NCI-H2196 treated with DMSO at 0.1 percent for 48 hours (cell line): ENCODE measurements at regions not wholly inside any gene's neighbourhood (a gene's known extent, or its start where the extent isn't known, plus 50 kb on each side); places are given as distances from the start of the nearest gene placed in this dataset.

Source experiments
- DNase-seq: peaks from one replicate; lab custom pipeline; 2025; ENCODE audit not compliant: unreplicated experiment; lab: John Stamatoyannopoulos, UW

DNA sequence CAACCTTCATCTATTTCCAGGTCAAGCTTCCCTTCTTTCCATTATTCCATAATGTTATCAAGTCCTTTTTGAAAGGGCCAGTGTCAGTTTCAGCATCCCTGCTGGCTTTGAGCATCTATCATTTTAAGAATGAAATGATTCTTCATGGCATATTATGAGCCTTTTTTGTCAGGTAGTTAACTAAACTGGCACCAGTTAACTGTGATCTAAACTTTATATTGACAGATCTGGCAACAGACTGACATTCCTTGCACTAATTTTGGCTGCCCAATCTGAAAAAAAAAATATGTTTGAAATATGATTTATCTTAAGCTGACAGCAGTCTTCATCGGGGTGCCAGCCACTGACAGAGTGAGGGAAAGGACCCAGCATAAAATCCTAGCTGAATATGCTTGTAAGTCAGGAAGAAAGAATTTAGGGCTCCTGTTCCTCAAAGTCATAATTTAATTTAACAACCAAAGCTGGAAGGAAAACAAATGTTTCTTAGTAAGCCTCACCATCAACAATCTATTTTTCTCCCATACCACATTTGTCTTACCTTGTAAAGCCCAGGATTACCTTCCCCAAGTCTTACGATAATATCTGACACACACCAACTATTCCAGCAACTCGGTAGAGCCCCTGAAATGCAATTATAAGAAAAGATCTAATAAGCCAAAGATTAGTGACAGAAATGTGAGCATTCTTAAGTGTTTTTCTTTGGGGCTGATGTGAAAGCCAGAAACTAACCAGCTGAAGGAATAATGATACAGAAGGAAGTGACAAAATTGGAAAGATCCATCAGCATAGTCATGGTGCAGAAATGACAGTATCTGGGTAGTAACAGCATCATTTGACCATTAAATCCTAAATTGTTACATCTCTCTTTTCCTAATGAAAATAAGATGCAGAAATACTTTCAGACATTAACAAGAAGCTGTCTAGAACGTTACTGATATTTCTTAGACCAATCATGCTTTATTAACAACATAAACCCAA lies 228.1 kb downstream of the RBM43 start:
- DNase-seq = no peak

DNA sequence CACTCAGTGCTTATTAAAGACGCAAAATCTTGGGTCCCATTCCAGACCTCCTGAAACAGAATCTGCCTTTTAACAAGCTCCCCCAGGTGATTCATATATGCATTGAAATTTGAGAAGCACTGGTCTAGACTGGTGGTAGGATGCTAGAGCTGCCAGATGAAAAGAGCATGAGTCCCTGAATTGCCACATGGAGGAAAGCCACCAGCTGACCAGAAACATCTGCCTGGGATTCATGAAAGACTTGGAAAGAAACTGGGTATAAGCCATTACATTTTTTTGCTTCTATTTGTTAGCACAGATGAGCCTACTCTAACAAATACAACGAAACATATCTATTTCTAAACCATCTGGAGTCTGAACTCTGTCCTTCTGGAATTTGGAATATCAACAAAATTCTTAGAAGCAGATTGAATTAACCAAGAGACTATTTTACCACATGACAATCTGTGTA lies 228.9 kb downstream of the RBM43 start:
- DNase-seq = no peak

DNA sequence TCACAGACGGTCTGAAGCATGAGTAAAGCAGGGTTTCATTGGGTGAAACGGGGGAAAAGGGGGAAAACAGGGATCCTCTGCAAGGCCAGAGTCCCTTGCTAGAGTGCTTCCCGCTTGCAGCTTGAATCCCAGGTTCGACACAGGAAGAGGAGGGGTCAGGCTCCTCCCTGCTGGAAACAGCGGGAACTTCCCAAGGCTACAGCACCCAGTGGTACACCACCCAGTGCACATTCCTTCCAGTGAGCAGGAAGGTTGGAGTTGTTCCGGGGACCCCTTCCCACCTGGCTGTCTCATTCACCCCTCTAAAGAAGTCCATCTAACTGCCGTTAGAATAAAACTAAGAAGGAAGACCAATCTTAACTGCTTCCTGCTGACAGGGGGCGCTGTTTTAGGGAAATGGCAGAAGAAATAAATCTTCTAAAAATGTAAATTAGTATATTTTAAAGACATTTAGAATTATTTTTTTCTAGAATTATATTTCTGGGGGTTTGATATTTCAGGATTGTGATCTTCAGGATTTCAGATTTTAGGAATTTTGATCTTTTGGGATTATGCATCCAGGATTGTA lies 230.9 kb downstream of the RBM43 start:
- DNase-seq = no peak

DNA sequence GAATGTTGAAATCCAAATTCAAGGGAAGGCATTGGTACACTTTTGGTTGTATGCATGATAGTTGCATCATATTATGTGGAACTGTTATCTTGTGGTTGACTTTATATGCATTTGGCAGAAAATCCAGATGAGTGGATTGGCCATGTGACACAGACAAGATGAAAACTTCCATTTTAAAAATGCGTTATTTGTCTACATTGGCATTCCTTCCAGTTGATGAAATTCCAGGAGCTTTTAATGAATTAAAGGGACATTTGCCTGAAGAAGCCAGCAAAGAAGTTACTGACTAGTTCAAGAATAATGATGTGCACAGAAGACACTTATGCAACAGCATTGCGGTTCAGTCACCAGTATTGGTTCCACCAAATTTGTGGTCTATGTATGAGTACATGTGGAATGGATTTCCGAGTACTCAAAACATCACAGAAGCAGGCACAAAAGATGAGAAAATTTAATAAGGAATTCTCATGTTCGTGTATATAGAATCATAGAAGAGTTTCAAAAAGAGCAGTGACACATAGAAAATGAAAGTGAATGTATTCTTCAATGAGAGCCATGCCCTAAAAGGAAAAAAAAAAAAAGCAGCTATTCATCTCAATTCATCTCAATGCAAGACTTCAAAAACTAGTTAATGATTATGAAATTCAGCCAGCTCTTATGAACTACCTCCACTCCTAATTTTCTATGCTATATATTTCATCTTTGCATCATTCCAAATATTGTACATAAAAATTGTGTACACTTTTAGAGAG lies 232.1 kb downstream of the RBM43 start:
- no peak for DNase-seq

DNA sequence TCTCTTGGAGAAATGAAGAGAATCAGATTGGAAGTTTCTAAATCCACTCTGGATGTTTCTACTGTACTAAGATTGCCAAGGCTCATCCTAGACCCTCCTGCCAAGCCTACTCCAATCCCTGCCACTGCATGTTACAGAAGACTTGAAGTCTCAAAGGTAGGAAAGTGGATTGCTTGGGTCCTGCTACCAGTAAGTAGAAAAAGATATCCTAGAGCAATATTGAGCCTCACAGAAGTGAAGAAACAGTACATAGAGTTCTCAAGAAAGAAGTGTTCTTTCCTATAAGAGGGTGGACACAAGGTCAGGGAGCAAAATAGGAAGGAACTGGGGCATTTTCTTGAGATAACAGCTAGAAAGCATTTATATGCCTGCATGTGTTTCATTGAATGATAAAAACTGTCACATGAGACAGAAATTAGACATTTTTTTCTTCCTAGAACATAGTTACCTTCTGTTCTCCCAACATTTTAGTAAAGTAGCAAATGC lies 232.9 kb downstream of the RBM43 start:
- DNase-seq = no peak

DNA sequence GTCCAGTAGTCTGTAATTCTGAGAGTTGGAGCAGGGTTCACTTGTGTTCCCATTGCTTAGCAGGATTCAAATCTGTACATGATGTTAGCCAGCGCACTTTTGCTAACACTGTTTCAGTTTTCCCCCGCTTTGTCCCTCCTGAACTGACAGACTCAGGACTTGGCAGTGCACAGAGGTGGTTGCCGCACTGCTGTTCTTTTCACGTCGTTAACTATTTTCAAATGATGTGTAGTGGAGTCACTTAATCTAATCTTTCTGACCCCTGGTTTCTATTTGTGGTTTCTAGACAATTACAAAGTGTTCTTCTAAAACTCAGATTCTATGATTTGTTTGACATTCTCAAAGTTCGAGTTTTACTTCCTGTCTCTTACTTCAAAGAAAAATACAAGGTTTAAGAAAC lies 234.5 kb downstream of the RBM43 start:
- DNase-seq = no peak

DNA sequence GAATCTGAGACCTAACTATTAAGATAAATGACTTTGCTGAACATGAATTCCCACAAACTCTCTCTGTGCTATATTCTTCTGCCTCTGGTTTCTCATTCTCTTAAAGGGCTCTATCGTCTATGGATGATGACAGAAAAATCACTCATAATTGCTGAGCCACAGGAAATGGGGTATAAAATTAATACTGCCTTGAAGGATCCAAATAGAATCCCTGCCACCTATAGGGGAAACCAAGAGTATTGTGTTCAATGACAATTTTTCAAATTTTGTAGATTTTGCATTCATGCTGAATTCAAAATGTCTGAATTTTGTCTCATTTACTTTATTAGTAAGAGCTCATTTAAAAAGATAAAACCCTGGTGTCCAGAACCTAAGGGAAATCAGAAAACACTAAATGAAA lies 235.8 kb downstream of the RBM43 start:
- no peak for DNase-seq

DNA sequence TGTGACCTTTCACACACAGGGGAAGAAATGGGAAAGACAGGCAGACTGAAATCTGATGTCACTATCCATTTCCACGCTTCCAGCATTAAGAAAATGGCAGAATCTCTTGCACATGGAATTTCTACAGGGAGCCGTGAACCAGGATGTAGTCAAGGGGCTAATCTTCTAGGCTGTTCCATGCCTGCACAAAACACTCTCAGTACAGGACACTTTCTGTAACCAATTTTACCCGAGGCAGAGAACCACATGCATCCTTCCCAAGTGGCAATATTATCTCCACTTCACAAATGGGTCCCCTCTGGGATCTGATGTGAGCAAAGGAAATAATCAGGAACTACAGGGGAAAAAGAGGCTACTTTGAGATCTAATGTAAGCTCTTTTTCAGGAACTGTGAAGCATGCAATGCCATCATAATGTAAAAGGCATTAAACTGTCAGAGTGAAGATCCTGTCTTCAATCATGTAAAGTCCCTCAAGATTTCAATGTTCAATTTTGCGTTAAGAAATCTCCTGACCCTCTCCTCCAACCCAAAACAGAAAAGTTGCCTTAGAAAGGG lies 236.9 kb downstream of the RBM43 start:
- no peak for DNase-seq

DNA sequence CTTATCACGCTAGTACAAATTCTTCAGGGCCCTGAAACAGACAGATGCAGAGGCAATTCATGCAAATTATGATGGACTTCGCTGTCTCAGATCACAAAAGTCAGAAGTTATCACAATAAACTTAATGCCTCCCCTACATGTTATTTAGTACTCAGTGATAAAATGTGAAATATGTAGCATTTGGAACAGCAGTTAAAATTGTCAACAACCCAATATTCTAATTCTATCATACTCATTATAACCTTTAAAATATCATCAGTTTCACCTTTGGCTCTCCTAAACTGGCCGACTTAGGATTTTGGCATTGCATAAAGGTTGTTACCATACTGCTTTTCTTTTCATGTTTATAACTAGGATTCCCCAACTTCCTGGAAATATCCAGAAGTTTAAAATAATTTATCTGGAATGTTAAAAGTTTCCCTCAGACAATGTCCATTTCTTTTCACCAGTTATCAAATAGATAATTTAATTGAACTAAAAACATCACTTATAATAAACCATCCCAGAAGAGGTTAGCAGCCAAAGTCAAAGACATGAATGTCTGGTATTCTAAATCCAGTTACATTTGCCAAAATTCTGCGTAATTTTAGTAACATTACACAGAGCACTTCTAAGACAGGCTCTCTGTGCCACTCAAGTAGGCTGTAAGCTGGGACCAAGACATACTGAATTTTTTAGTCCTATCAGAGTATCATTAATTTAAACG lies 239.8 kb downstream of the RBM43 start:
- no peak for DNase-seq

DNA sequence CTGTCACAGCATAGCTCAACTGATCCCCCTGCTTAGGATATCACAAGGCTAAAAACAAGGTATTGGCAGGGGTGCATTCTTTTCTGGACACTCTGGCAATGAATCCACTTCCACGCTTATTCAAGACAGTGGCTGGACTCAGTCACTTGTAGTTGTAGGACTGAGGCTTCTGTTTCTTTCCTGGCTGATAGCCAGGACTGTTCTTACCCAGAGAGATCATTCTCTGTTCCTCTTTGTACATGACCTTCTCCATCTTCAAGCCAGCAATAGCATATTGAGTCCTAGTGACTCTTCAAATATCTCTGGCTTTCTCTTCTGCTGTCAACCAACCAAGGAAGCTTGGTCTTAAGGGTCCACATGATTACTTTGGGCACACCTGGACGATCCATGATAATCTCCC lies 241.3 kb downstream of the RBM43 start:
- no peak for DNase-seq

DNA sequence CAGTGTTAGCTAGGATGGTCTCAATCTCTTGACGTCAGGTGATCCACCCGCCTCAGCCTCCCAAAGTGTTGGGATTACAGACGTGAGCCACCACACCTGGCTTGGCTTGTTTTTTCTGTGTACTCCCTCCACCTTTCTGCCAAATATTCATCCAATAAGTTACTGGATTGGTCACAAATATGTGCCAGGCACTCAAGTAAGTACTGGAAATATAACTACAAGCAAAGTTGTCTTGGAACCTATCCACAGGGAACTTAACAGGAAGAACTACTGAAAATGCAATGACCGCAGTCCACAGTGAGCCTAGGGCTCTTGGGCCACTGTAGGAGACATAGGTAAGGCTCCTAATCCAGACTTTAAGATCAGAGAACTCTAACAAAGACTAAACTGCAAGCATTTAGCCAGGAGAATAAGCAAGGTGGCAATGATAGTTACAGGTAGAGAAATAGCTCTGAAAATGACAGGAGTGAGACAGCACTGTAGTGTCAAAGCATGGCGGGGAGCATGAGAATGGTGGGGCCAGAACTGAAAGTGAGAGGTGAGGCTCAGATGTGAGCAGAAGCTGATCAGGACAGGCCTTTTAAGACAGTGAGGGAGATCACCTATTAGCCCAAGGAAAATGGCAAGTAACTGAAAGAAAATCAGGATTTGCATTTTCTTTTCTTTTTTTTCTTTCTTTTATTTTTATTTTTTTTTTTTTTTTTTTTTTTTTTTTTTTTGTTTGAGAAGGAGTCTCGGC lies 252.1 kb downstream of the RBM43 start:
- no peak for DNase-seq

DNA sequence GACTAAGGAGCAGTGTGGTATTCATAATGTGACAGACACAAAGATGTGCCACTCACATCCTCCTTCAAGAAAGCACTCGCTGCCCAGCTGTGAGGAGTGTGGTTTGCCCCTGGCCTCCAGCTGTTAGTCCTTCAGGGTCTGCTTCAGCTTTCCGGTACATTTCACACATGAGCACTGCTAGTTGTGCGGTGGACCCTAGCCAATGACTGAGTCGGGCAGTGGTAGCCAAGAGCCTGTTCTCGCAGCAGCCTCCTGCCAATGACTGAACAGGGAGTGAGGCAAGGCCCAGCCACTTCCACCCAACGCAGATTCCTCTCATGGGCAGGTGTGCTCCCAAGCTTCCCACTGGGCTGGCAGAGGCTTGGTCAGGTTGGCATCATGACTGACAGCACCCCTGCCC lies 254.3 kb downstream of the RBM43 start:
- DNase-seq = no peak

DNA sequence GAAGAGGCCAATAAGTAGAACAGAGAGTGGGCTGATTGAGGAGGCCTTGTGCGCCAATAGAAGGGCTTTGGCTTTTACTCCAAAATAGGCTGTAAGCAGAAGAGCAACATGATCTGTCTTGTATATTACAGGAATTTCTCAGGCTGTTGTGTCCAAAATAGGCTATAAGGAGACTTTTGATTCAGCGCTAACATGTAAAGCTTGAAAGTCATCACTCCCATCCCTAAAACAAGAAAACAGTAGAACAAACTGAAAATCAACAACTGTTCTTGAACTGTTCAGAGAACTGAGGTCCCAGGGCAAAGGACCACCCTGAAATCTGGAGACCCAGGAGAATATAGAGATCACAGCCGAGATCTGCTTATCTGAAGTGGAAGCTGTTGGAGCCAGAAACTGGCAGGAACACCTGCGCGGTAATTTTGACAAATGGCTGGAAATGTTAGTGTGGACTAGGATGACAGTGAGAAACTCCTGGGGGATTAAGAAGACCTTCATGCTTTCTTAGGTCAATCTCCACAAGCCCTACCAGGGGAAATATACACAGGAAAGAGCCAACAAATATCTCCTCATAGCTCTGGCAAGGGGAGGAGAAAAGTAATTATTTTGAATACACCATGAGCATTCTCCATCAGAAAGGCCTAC lies 258.6 kb downstream of the RBM43 start:
- DNase-seq = no peak

DNA sequence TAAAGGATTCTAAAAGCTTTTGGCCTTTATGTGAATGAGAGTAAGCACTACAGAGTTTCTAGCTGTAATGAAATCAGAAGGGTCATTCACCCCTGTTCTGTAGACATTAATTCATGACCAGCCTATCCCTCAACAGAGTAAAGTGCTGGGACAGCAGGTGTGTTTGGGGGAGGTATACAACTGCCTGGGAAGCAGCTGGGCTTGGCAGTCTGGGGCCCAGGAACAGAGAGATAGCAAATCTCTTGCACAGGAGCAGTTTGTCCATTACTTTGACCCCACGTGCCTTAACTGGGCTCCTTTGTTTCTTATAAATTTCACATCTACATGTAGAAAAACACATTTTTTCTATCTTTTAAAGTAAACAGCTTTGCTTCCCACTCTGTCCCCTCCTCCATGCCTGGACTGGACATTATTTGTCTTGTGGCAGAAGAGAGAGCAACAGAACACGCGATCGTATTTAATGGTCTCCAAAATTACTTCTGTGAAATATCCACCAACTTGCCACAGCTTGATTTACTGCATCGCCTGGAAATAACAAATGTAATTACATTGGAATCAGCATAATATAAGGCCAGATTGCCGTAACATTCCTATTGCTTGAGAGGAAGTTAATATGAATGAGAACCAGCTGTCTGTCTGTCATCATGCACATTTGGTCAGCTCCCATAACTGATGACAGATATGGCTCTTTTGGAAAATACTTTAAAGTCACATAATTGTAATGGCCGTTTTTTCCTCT lies 263.8 kb downstream of the RBM43 start:
- DNase-seq = no peak

DNA sequence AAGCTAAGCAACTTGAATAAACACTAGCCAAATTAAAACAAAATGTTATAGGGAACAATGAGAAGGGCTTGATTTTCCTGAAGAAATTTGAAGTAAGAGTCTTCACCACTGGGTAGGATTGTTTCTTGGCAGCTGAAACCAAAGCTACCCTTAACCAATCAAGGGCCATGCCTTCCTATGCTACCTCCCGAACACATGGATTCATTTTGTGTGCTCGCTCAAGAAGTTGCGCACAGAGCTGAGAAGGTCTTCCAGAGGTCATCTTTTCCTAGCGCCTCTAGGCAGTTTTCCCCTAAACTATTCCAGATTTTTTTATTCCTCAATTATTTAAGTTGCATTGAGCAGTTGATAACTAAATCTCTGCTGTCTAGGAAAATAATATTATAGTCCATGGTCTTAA lies 264.6 kb downstream of the RBM43 start:
- no peak for DNase-seq

DNA sequence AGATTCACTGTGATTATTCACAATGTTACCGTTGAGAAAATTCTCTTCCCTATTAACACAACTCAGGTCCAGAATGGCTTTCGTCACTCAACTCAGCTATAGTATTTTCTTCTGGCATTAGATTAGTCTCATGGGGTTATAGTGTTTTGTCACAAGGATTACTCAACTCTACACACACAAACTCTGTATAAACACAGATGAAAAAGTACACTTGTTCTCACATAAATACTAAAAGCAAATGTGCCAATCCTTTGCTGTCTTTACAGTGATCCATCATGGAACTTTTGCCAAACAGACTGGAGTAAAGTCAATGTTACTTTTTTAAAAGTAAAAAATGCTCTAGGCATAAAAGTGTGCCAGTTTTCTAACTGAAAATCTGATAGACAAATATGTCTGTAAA lies 267.6 kb downstream of the RBM43 start:
- DNase-seq = no peak

DNA sequence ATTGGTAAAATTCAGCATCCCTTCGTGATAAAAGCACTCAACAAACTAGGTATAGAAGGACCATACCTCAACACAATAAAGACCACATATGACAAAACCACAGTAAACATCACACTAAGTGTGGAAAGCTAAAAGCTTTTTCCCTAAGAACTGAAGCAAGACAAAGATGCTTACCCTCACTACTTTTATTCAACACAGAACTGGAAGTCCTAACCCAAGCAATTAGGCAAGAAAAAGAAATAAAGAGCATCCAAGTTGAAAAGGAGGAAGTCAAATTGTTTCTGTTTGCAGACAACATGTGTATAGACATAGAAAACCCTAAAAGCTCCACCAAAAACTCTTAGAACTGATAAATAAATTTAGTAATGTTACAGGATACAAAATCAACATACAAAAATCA lies 271.7 kb downstream of the RBM43 start:
- no peak for DNase-seq

DNA sequence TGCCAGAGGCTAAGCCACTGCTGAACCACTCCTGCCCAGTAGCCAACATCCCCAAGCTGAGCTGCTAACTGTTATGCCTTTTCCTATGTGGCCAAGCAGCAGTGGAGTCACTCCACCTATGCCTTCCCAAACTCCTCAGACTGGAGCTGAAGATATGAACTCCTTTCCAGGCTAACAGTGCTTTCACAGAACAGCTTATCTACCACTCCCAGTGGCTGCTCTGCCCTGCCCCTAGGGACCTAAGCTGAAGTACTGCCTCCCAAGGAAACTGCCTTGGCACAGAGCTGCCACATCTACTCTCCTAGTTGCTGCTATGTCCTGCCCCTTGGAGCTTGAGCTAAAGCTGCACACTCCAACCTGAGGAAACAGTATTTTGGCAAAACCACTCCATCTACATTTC lies 275.9 kb downstream of the RBM43 start:
- DNase-seq = no peak
